ENCODE measurements at regions not wholly inside any gene's neighbourhood (a gene's known extent, or its start where the extent isn't known, plus 50 kb on each side); places are given as distances from the start of the nearest gene placed in this dataset.
"Not testable (repeated sequence)": the region's sequence is repeated elsewhere in the genome, so short reads cannot be mapped to it uniquely, and the experiment has no call there.

- TF ChIP-seq CTCF, POLR2A (IDR thresholded peaks at IDR 0.05): not testable (repeated sequence)
Measured at GRCh38 chr9:67288797-67289196, 296.4 kb upstream of the SPATA31A3 start.

All from heart left ventricle (tissue), 13 donors.